Adrenal gland (tissue), 9 donors: ENCODE measurements at regions not wholly inside any gene's neighbourhood (a gene's known extent, or its start where the extent isn't known, plus 50 kb on each side); places are given as distances from the start of the nearest gene placed in this dataset.

Source experiments
- DNase-seq, 7 donors: peaks; one replicate each; pipeline ENCODE4 v3.0.0-alpha.2; 2019 to 2020
- H3K27ac ChIP-seq, 5 donors: fragments of 200-600 bp; sonication (generic) in 4 of 5; 1 replicate in 3 of 5; 2 replicates in 2 of 5; pipeline versions ENCODE4 v1.5.1 to v1.8.0; 2016 to 2020; ENCODE audit warnings: mild to moderate bottlenecking in 1 of 5
- H3K27me3 ChIP-seq: fragments of 200-600 bp; 2 replicates; pipeline ENCODE4 v1.8.0; 2021
- H3K36me3 ChIP-seq, 2 donors: fragments of 200-600 bp; replicated peaks in 1 of 2; 1 replicate in 1 of 2; 2 replicates in 1 of 2; pipeline versions ENCODE4 v1.5.1 to v1.8.0; 2018 to 2022
- H3K4me1 ChIP-seq, 2 donors: fragments of 200-600 bp; replicated peaks in 1 of 2; 1 replicate in 1 of 2; 2 replicates in 1 of 2; pipeline versions ENCODE4 v1.5.1 to v1.8.0; 2018 to 2021
- H3K4me3 ChIP-seq, 4 donors: fragments of 200-600 bp; sonication (generic) in 3 of 4; one replicate each; pipeline ENCODE4 v1.5.1; 2016 to 2018
- H3K9me3 ChIP-seq, 3 donors: fragments of 200-600 bp; sonication (generic) in 1 of 3; replicated peaks in 1 of 3; 1 replicate in 2 of 3; 2 replicates in 1 of 3; pipeline versions ENCODE4 v1.5.1 to v1.8.0; 2016 to 2021
- CTCF ChIP-seq, 6 experiments: fragments of 450-650 bp in 4 of 6; fragments of 200-600 bp in 2 of 6; sonication (generic) in 1 of 6; IDR thresholded peaks; 1 replicate in 5 of 6; 2 replicates in 1 of 6; pipeline versions ENCODE4 v1.5.1 to v1.8.0; 2016 to 2021; ENCODE audit warnings: antibody characterized with exemption in 6 of 6, mild to moderate bottlenecking in 2 of 6, moderate library complexity in 1 of 6
- POLR2A ChIP-seq, 2 donors: fragments of 450-650 bp; IDR thresholded peaks; one replicate each; pipeline ENCODE4 v1.6.1; 2017; ENCODE audit warnings: antibody characterized with exemption in 2 of 2, mild to moderate bottlenecking in 2 of 2, moderate library complexity in 1 of 2
- WGBS, 4 donors: extraction: QIAGEN DNeasy Blood & Tissue Kit in 2 of 4; methylation state at CpG; one replicate each; pipeline versions ENCODE4 v1.1.5 to v1.1.7; 2013 to 2017; 5-methylcytosine and 5-hydroxymethylcytosine counted together
- intact Hi-C, 2 donors: fragments of 100-400 bp; cut with DNase I; formaldehyde crosslinking; loops; one replicate each; pipeline versions ENCODE4 v1.14.1 to v1.15.0; 2022 to 2023
- donor health status: healthy with polysubstance abuse.
- donor health status: Bipolar disorder and iron deficiency.
- donor health status: DM: yes; HTN: yes; CAD: no.
- donor health status: DM: no; HTN: no; CAD: no.
- donor health status: DM: no; HTN: no; CAD: no.

DNA sequence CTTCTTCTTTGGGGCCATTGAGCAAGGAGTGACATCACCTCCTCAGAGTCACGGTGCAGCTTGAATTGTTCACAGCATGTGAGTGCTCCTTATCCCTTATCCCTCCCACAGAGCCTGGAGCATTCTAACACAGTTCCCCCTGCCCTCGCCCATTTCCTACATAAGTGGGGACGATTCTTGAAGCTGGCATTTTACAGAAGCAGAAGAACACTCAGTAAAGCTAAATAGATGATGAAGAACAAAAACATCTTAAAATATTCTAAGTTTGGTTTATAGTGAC is 135.8 kb upstream of the APCDD1 start:
- Histone ChIP-seq H3K27me3 (no peaks in the 10 kb centered on the region), H3K27ac (no peak overlapping the region), H3K36me3 (no peaks in the 10 kb centered on the region), H3K4me3 (no peak overlapping the region), H3K9me3 (no peaks in the 10 kb centered on the region), H3K4me1 (no peaks in the 10 kb centered on the region)
- intact Hi-C loops: no loop called here
- TF ChIP-seq CTCF (IDR thresholded peaks at IDR 0.05) (no peak), POLR2A (IDR thresholded peaks at IDR 0.05) (no peak)
- WGBS, 4 donors: 36 to 49% (median 48%) methylated on average over 3 of the region's 3 CpGs
- no peak for DNase-seq

DNA sequence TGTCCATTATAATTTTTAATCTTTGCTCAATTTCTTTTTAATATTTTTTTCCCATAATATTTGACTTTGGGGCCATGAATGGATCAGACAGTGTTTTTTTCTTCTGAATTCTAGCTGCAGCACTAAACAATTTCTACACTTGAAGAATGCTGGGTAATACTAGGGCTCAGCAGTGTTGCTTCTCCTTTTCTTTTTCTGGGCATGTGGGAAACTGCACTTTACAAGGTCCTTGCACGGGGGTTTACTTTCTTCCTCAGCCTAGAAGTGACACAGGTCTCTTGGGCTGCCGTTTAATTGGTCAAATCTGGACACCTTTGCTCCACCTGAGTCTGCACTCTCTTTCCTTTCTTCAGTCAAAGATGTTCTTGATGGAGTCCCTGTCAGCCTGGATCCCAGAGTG is 135.4 kb upstream of the APCDD1 start:
- Histone ChIP-seq H3K36me3 (no peaks in the 10 kb centered on the region), H3K27me3 (no peaks in the 10 kb centered on the region), H3K9me3 (no peaks in the 10 kb centered on the region), H3K27ac (no peak overlapping the region), H3K4me1 (no peaks in the 10 kb centered on the region), H3K4me3 (no peak overlapping the region)
- intact Hi-C loops: no loop called here
- no peak for TF ChIP-seq POLR2A (IDR thresholded peaks at IDR 0.05)
- no peak for TF ChIP-seq CTCF (IDR thresholded peaks at IDR 0.05)
- 71 to 75% (median 74%) methylated on average over 2 of the region's 2 CpGs for WGBS, 4 donors
- DNase-seq: no peak

GRCh38 chr18:10319914-10320600 is 134.4 kb upstream of the APCDD1 start:
- WGBS, 4 donors: 83 to 87% (median 86%) methylated on average over 9 of the region's 9 CpGs
- no peak for DNase-seq
- H3K9me3 ChIP-seq: no peaks in the 10 kb centered on the region
- no peak overlapping the region for H3K4me3 ChIP-seq
- H3K36me3 ChIP-seq: no peaks in the 10 kb centered on the region
- TF ChIP-seq CTCF (IDR thresholded peaks at IDR 0.05): no peak
- TF ChIP-seq POLR2A (IDR thresholded peaks at IDR 0.05): no peak
- no peaks in the 10 kb centered on the region for H3K27me3 ChIP-seq
- H3K27ac ChIP-seq: no peak overlapping the region
- H3K4me1 ChIP-seq: no peaks in the 10 kb centered on the region
- intact Hi-C loops: no loop called here

- H3K4me3 ChIP-seq: no peak overlapping the region
- intact Hi-C loops: no loop called here
- DNase-seq: no peak
- H3K4me1 ChIP-seq: no peaks in the 10 kb centered on the region
- H3K9me3 ChIP-seq: no peaks in the 10 kb centered on the region
- no peak overlapping the region for H3K27ac ChIP-seq
- WGBS, 4 donors: 61 to 80% (median 77%) methylated on average over 7 of the region's 7 CpGs
- no peaks in the 10 kb centered on the region for H3K27me3 ChIP-seq
- TF ChIP-seq POLR2A (IDR thresholded peaks at IDR 0.05) (no peak), CTCF (IDR thresholded peaks at IDR 0.05) (no peak)
- no peaks in the 10 kb centered on the region for H3K36me3 ChIP-seq
Measured at GRCh38 chr18:10320791-10321190, 133.6 kb upstream of the APCDD1 start.
